Neural crest cell (in vitro differentiated cells): ENCODE measurements at regions not wholly inside any gene's neighbourhood (a gene's known extent, or its start where the extent isn't known, plus 50 kb on each side); places are given as distances from the start of the nearest gene placed in this dataset.
"Not testable (repeated sequence)": the region's sequence is repeated elsewhere in the genome, so short reads cannot be mapped to it uniquely, and the experiment has no call there.

Experiments
- DNase-seq: peaks from one replicate; pipeline ENCODE4 v3.0.0; 2021; ENCODE audit warnings: low read depth, mixed read lengths, low spot score
- H3K27ac Mint-ChIP-seq: one replicate; pipeline ENCODE4 v1.8.0; 2021; ENCODE audit warnings: mild to moderate bottlenecking, mixed read lengths; ENCODE audit not compliant: unreplicated experiment
- H3K27me3 Mint-ChIP-seq: 2 replicates; pipeline ENCODE4 v1.8.0; 2021; ENCODE audit warnings: low read depth, mild to moderate bottlenecking, mixed read lengths
- H3K36me3 Mint-ChIP-seq: 2 replicates; pipeline ENCODE4 v1.8.0; 2021; ENCODE audit warnings: low read depth, mild to moderate bottlenecking, mixed read lengths
- H3K4me1 Mint-ChIP-seq: 2 replicates; pipeline ENCODE4 v1.8.0; 2021; ENCODE audit warnings: mixed read lengths
- H3K4me3 Mint-ChIP-seq: one replicate; pipeline ENCODE4 v1.8.0; 2021; ENCODE audit warnings: mild to moderate bottlenecking, mixed read lengths
- H3K9me3 Mint-ChIP-seq: 2 replicates; pipeline ENCODE4 v1.8.0; 2021; ENCODE audit warnings: mixed read lengths
- CTCF ChIP-seq: fragments of 200-600 bp; sonication (generic); conservative IDR thresholded peaks from 2 replicates; pipeline ENCODE4 v1.5.0; 2021; ENCODE audit warnings: antibody characterized with exemption, mild to moderate bottlenecking

DNA sequence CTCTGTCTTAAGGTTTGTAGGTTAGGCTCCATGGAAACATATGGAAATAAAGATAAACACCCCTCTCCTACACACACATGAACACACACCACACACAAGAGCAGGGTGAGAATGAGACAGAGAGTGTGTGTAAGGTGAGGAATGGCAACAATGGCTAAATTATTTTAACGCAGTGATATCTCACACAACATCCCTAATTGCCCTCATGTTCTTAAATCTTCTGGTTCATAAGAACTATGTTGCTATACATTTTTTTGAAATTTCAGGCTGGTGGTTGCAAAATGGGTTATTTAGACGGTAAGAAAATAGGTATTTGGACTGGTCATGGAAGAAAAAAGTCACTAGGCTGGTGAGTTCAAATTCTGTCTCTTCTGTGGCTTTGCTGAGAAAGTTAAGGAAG is 316.7 kb upstream of the ESRRG start:
- Mint-ChIP-seq H3K4me3 (no peak overlapping the region), H3K9me3 (peaks cover 16% of the 10 kb centered on the region), H3K36me3 (peaks cover 7% of the 10 kb centered on the region), H3K27ac (no peak overlapping the region), H3K4me1 (no peaks in the 10 kb centered on the region), H3K27me3 (no peaks in the 10 kb centered on the region)
- no peak for TF ChIP-seq CTCF
- DNase-seq, result no peak

GRCh38 chr1:217039139-217039538 is 315.9 kb upstream of the ESRRG start:
- DNase-seq, H3K36me3 Mint-ChIP-seq, H3K4me1 Mint-ChIP-seq, H3K27me3 Mint-ChIP-seq, H3K4me3 Mint-ChIP-seq, H3K27ac Mint-ChIP-seq: not testable (repeated sequence)
- H3K9me3 Mint-ChIP-seq, result peaks cover 16% of the 10 kb centered on the region

DNA sequence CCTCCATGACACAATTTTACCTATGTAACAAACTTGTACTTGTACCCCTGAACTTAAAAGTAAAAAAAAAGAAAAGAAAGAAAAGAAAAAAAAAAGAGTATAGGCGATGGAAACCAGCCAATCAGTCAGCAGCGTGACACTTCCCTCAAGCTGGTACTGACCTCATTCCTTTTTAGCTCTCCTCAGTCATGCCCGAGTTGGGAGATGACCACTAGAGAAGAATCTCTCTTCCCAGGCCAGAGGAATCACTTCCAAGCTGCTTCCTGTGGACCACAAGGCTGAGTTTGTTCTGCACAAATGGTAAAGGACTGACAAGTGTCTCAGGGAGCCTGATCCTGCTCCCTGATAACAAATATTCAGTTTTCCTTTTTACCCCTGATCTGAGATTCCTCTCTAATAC is 313.5 kb upstream of the ESRRG start:
- Mint-ChIP-seq H3K4me1 (no peaks in the 10 kb centered on the region), H3K4me3 (no peak overlapping the region), H3K36me3 (peaks cover 7% of the 10 kb centered on the region), H3K27ac (no peak overlapping the region), H3K27me3 (no peaks in the 10 kb centered on the region), H3K9me3 (peaks cover 16% of the 10 kb centered on the region)
- no peak for DNase-seq
- TF ChIP-seq CTCF, result no peak

DNA sequence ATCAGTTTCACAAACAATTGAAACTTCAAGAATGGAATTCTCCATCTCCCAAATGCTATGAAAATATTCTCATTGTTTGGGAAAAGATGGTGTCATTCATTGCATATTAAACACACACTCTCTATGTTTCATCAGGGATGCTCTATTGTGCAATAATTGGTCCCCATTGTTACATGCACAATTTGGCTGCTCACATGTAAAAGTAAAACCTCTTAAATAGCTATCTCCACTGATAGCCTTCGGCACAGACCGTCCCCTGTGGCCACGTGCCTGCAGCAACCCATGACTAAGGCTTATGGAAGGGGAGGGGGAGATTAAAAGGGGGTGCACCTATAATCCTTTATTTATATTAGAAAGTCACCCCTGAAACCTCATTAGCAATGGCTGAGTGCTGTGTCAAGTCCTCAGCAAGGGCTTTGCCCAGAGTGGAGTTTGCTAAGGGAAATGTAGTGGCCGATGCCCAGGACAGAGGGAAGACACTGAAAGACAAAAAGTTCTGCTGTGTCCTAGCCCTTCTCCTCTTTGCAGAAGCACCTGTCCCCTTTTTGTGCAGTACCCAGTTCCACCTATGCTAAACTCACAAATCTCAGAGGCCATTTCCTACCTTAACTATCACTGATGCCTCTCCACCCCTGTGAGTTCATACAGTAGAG is 309.6 kb upstream of the ESRRG start:
- H3K4me3 Mint-ChIP-seq, result no peak overlapping the region
- H3K4me1 Mint-ChIP-seq, result peaks cover 3% of the 10 kb centered on the region
- H3K27ac Mint-ChIP-seq, result no peak overlapping the region
- H3K36me3 Mint-ChIP-seq, result peaks cover 4% of the 10 kb centered on the region
- H3K27me3 Mint-ChIP-seq, result no peaks in the 10 kb centered on the region
- no peak for DNase-seq
- TF ChIP-seq CTCF, result no peak
- peaks cover 8% of the 10 kb centered on the region for H3K9me3 Mint-ChIP-seq

DNA sequence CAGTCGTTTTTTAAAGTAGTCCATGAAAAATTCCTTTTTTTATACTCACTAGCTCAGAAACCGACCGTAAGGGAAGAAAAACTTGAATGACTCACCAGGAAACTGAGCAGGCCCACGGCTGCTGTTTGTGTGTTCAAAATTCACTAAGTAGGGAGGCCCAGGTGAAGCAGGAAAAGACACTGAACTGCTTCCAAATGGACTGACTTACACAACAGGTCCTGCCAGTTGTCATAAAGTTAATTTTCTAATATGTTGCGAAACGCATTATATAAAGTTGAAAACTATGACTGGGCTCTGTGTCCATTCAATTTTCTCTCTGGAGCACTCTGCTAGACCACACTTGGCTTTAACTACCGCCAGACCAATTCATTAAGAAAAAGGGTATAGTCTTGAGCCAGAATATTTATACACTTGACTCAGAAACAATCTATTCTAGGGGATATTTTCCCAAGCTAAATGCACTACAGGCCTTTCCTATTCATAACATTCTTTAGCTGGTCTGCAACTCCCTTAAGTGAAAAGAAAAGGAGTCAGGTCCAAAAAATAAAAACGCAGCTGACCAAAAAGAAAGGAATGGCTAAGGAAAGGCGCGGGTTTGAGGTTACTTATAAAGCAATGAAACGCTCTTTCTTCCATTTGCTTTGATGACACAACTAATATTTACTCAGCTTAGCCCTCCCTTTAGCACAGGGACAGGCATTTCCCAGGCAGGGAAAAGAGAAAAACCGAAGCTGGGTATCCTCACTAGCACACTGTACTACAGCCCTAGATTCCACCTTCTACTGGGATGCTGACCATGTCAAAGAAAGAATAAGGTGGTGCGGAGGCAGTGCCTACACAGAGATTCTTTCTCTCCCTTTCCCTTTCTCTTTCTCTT is 306.3 kb upstream of the ESRRG start:
- no peak for DNase-seq
- Mint-ChIP-seq H3K27ac (no peak overlapping the region), H3K4me3 (no peak overlapping the region)

More for the DNA sequence above, 306.3 kb upstream of the ESRRG start:
- no peak for TF ChIP-seq CTCF
- no peaks in the 10 kb centered on the region for H3K36me3 Mint-ChIP-seq
- H3K4me1 Mint-ChIP-seq, result peaks cover 16% of the 10 kb centered on the region
- peaks cover 3% of the 10 kb centered on the region for H3K9me3 Mint-ChIP-seq
- no peaks in the 10 kb centered on the region for H3K27me3 Mint-ChIP-seq
